Neuronal stem cell (in vitro differentiated cells): ENCODE measurements at regions not wholly inside any gene's neighbourhood (a gene's known extent, or its start where the extent isn't known, plus 50 kb on each side); places are given as distances from the start of the nearest gene placed in this dataset.

ENCODE experiments used
- DNase-seq: peaks from one replicate; pipeline ENCODE4 v3.0.0-alpha.2; 2013; ENCODE audit warnings: low spot score
- H2AFZ ChIP-seq: one replicate; pipeline ENCODE4 v1.6.1; 2013; ENCODE audit warnings: mild to moderate bottlenecking, low read length, inconsistent platforms
- H2AK5ac ChIP-seq: 2 replicates; pipeline ENCODE4 v1.6.1; 2013; ENCODE audit warnings: low read depth, mild to moderate bottlenecking, inconsistent platforms, low read length, moderate library complexity, mixed read lengths
- H2BK120ac ChIP-seq: 2 replicates; pipeline ENCODE4 v1.6.1; 2013; ENCODE audit warnings: low read depth, mild to moderate bottlenecking, inconsistent platforms, low read length, moderate library complexity, mixed read lengths
- H2BK12ac ChIP-seq: one replicate; pipeline ENCODE4 v1.6.1; 2013; ENCODE audit warnings: low read length, inconsistent platforms
- H2BK15ac ChIP-seq: 2 replicates; pipeline ENCODE4 v1.6.1; 2013; ENCODE audit warnings: mild to moderate bottlenecking, low read length, inconsistent platforms, mixed read lengths
- H2BK5ac ChIP-seq: one replicate; pipeline ENCODE4 v1.6.1; 2013; ENCODE audit warnings: inconsistent platforms, mild to moderate bottlenecking, low read length, moderate library complexity
- H3K14ac ChIP-seq: one replicate; pipeline ENCODE4 v1.6.1; 2013; ENCODE audit warnings: low read length, inconsistent platforms
- H3K18ac ChIP-seq: 2 replicates; pipeline ENCODE4 v1.6.1; 2013; ENCODE audit warnings: low read length, inconsistent platforms
- H3K23ac ChIP-seq: 2 replicates; pipeline ENCODE4 v1.6.1; 2013; ENCODE audit warnings: low read depth, mild to moderate bottlenecking, mixed read lengths, low read length, inconsistent platforms; ENCODE audit not compliant: poor library complexity
- H3K27ac ChIP-seq: replicated peaks from 3 replicates; pipeline ENCODE4 v1.5.1; 2013; ENCODE audit warnings: low read length, inconsistent platforms
- H3K27me3 ChIP-seq, 3 experiments: 2 replicates each; pipeline ENCODE4 v1.6.1; 2013; ENCODE audit warnings: low read length in 3 of 3, mild to moderate bottlenecking in 2 of 3, inconsistent platforms in 1 of 3, low read depth in 1 of 3, mixed read lengths in 1 of 3, moderate library complexity in 1 of 3; ENCODE audit not compliant: control insufficient read depth in 3 of 3, insufficient read depth in 3 of 3
- H3K36me3 ChIP-seq, 2 donors: replicated peaks in 1 of 2; 2 replicates each; pipeline ENCODE4 v1.6.1; 2013; ENCODE audit warnings: low read length in 2 of 2; ENCODE audit not compliant: control insufficient read depth in 2 of 2, insufficient read depth in 2 of 2
- H3K4ac ChIP-seq: 2 replicates; pipeline ENCODE4 v1.6.1; 2013; ENCODE audit warnings: inconsistent platforms, mild to moderate bottlenecking, low read length, moderate library complexity
- H3K4me1 ChIP-seq, 2 donors: 1 replicate in 1 of 2; 2 replicates in 1 of 2; pipeline ENCODE4 v1.6.1; 2013; ENCODE audit warnings: low read length in 2 of 2, low read depth in 1 of 2; ENCODE audit not compliant: control insufficient read depth in 2 of 2, insufficient read depth in 1 of 2
- H3K4me2 ChIP-seq: one replicate; pipeline ENCODE4 v1.6.1; 2013; ENCODE audit warnings: mild to moderate bottlenecking, low read length, inconsistent platforms; ENCODE audit not compliant: insufficient read depth, poor library complexity, severe bottlenecking
- H3K4me3 ChIP-seq, 2 donors: 2 replicates each; pipeline ENCODE4 v1.5.1; 2013; ENCODE audit warnings: low read length in 2 of 2, mild to moderate bottlenecking in 2 of 2, inconsistent platforms in 1 of 2, moderate library complexity in 1 of 2
- H3K79me1 ChIP-seq: one replicate; pipeline ENCODE4 v1.6.1; 2013; ENCODE audit warnings: low read depth, mild to moderate bottlenecking, inconsistent platforms, low read length, moderate library complexity
- H3K9ac ChIP-seq: one replicate; pipeline ENCODE4 v1.6.1; 2013; ENCODE audit warnings: mild to moderate bottlenecking, low read depth, low read length, inconsistent platforms; ENCODE audit not compliant: poor library complexity
- H3K9me3 ChIP-seq, 2 donors: replicated peaks in 1 of 2; 2 replicates each; pipeline versions ENCODE3 to v1.6.1; 2013; ENCODE audit warnings: low read length in 2 of 2, mild to moderate bottlenecking in 2 of 2, inconsistent platforms in 1 of 2, low read depth in 1 of 2, mixed read lengths in 1 of 2, moderate library complexity in 1 of 2; ENCODE audit not compliant: control insufficient read depth in 2 of 2, insufficient read depth in 1 of 2
- H4K8ac ChIP-seq: one replicate; pipeline ENCODE4 v1.6.1; 2013; ENCODE audit warnings: low read depth, mild to moderate bottlenecking, inconsistent platforms, low read length, moderate library complexity
- H4K91ac ChIP-seq: one replicate; pipeline ENCODE4 v1.6.1; 2013; ENCODE audit warnings: low read length, low read depth, mild to moderate bottlenecking, inconsistent platforms; ENCODE audit not compliant: poor library complexity
- WGBS, 2 donors: extraction: QIAGEN DNeasy Blood & Tissue Kit; methylation state at CpG; one replicate each; pipeline ENCODE4 v1.1.7; 2013; ENCODE audit warnings: missing lambda C conversion rate in 2 of 2, mixed read lengths in 1 of 2; ENCODE audit not compliant: insufficient read length in 2 of 2, insufficient replicate concordance in 1 of 2; ENCODE audit errors: extremely low coverage in 2 of 2; 5-methylcytosine and 5-hydroxymethylcytosine counted together

- H2BK5ac ChIP-seq = no peak overlapping the region
Observed at GRCh38 chr12:45633733-45634132, 95.8 kb upstream of the ARID2 start.

GRCh38 chr12:45634273-45634917 lies 95.1 kb upstream of the ARID2 start:
- Histone ChIP-seq H3K4me1 (peaks cover 2 to 4% of the 10 kb centered on the region in 2 donors), H2BK12ac (no peak overlapping the region), H3K14ac (no peak overlapping the region), H3K27ac (no peak overlapping the region), H3K4me3 (no peak overlapping the region), H3K9me3 (no peaks in the 10 kb centered on the region), H4K8ac (no peak overlapping the region), H2AK5ac (no peak overlapping the region), H3K36me3 (no peaks in the 10 kb centered on the region), H3K9ac (peak overlapping the region; percentile 66), H2BK15ac (no peak overlapping the region), H3K4me2 (no peak overlapping the region), H3K27me3 (peaks cover 0 to 6% (median 0%) of the 10 kb centered on the region in 3 experiments), H3K4ac (no peak overlapping the region), H3K23ac (no peak overlapping the region), H2AFZ (no peak overlapping the region), H4K91ac (no peak overlapping the region), H3K18ac (no peak overlapping the region), H2BK120ac (no peak overlapping the region), H3K79me1 (no peaks in the 10 kb centered on the region), H2BK5ac (no peak overlapping the region)
- no CpG with 5 or more reads among the region's 6 CpGs for WGBS, 2 donors
- DNase-seq = no peak

More at GRCh38 chr12:45633733-45634132, 95.8 kb upstream of the ARID2 start:
- no peak overlapping the region for H3K23ac ChIP-seq
- no peak overlapping the region for H3K4me3 ChIP-seq
- no peak overlapping the region for H4K8ac ChIP-seq
- H3K4me2 ChIP-seq = no peak overlapping the region
- no peak overlapping the region for H2BK15ac ChIP-seq
- H2BK12ac ChIP-seq = no peak overlapping the region
- no peak overlapping the region for H3K27ac ChIP-seq
- H3K14ac ChIP-seq = no peak overlapping the region
- no peak overlapping the region for H2AK5ac ChIP-seq
- no peaks in the 10 kb centered on the region for H3K36me3 ChIP-seq
- no peak overlapping the region for H3K4ac ChIP-seq
- no peak overlapping the region for H3K9ac ChIP-seq
- peaks cover 0 to 6% (median 0%) of the 10 kb centered on the region in 3 experiments for H3K27me3 ChIP-seq
- no peak overlapping the region for H2BK120ac ChIP-seq
- H3K79me1 ChIP-seq = no peaks in the 10 kb centered on the region
- H4K91ac ChIP-seq = no peak overlapping the region
- H2AFZ ChIP-seq = peak overlapping the region; percentile 10
- H3K18ac ChIP-seq = no peak overlapping the region
- DNase-seq = no peak
- no peaks in the 10 kb centered on the region for H3K9me3 ChIP-seq
- no CpG with 5 or more reads among the region's 1 CpG for WGBS, 2 donors
- H3K4me1 ChIP-seq = peaks cover 2 to 4% of the 10 kb centered on the region in 2 donors

- H3K79me1 ChIP-seq = no peaks in the 10 kb centered on the region
- no peak overlapping the region for H2BK15ac ChIP-seq
- H3K23ac ChIP-seq = no peak overlapping the region
- H3K4me2 ChIP-seq = no peak overlapping the region
- H2AFZ ChIP-seq = no peak overlapping the region
- no peak overlapping the region for H4K8ac ChIP-seq
- no peak overlapping the region for H3K18ac ChIP-seq
- H2BK120ac ChIP-seq = no peak overlapping the region
- WGBS, 2 donors = no CpG with 5 or more reads among the region's 2 CpGs
- H3K4ac ChIP-seq = no peak overlapping the region
- no peak overlapping the region for H3K14ac ChIP-seq
- no peak overlapping the region for H3K9ac ChIP-seq
- no peak for DNase-seq
- H3K36me3 ChIP-seq = no peaks in the 10 kb centered on the region
- H3K27ac ChIP-seq = no peak overlapping the region
- H3K4me3 ChIP-seq = no peak overlapping the region
- peaks cover 2 to 4% of the 10 kb centered on the region in 2 donors for H3K4me1 ChIP-seq
- no peak overlapping the region for H4K91ac ChIP-seq
- no peak overlapping the region for H2BK12ac ChIP-seq
- no peak overlapping the region for H2BK5ac ChIP-seq
- H3K9me3 ChIP-seq = peaks cover 0 to 5% of the 10 kb centered on the region in 2 donors
- no peaks in the 10 kb centered on the region for H3K27me3 ChIP-seq
- no peak overlapping the region for H2AK5ac ChIP-seq
Observed at GRCh38 chr12:45637242-45637641, 92.3 kb upstream of the ARID2 start.

- H3K9me3 ChIP-seq = peaks cover 0 to 5% of the 10 kb centered on the region in 2 donors
- no peak overlapping the region for H2BK5ac ChIP-seq
- H3K23ac ChIP-seq = no peak overlapping the region
- H2BK15ac ChIP-seq = no peak overlapping the region
- H3K27ac ChIP-seq = no peak overlapping the region
- no peak overlapping the region for H3K14ac ChIP-seq
- no peak overlapping the region for H3K4me3 ChIP-seq
- no peak overlapping the region for H3K9ac ChIP-seq
- H3K36me3 ChIP-seq = no peaks in the 10 kb centered on the region
- no peak overlapping the region for H3K4me2 ChIP-seq
- no peak overlapping the region for H4K8ac ChIP-seq
- no peak overlapping the region for H2AFZ ChIP-seq
- no peak overlapping the region for H2AK5ac ChIP-seq
- H3K79me1 ChIP-seq = no peaks in the 10 kb centered on the region
- H2BK12ac ChIP-seq = no peak overlapping the region
- H3K4me1 ChIP-seq = peaks cover 2 to 4% of the 10 kb centered on the region in 2 donors
- no peak overlapping the region for H3K18ac ChIP-seq
- no CpG with 5 or more reads among the region's 1 CpG for WGBS, 2 donors
- H3K4ac ChIP-seq = no peak overlapping the region
- no peak overlapping the region for H2BK120ac ChIP-seq
- H4K91ac ChIP-seq = no peak overlapping the region
- no peaks in the 10 kb centered on the region for H3K27me3 ChIP-seq
- DNase-seq = no peak
Observed at GRCh38 chr12:45637706-45638105, 91.8 kb upstream of the ARID2 start.
